HG02884 (cell line): ENCODE measurements at regions not wholly inside any gene's neighbourhood (a gene's known extent, or its start where the extent isn't known, plus 50 kb on each side); places are given as distances from the start of the nearest gene placed in this dataset.

Experiments used
- ATAC-seq: cut with Tn5 transposase; IDR thresholded peaks from one replicate; pipeline ENCODE4 v1.9.1; 2021; ENCODE audit warnings: mild to moderate bottlenecking, moderate library complexity; ENCODE audit not compliant: unreplicated experiment

GRCh38 chr5:38207343-38207742, 51.0 kb upstream of the EGFLAM start:
- ATAC-seq: no peak

- ATAC-seq: no peak
These were observed 55.6 kb upstream of the EGFLAM start for GRCh38 chr5:38202741-38203140.

- no peak for ATAC-seq
These were observed 57.3 kb upstream of the EGFLAM start for GRCh38 chr5:38200872-38201557.

GRCh38 chr5:38197118-38197517, 61.2 kb upstream of the EGFLAM start:
- no peak for ATAC-seq

- no peak for ATAC-seq
These were observed 65.3 kb upstream of the EGFLAM start for GRCh38 chr5:38193015-38193581.

- ATAC-seq: no peak
These were observed 66.7 kb upstream of the EGFLAM start for GRCh38 chr5:38191693-38192092.

- ATAC-seq: no peak
These were observed 68.2 kb upstream of the EGFLAM start for GRCh38 chr5:38190111-38190510.

GRCh38 chr5:38189081-38189504, 69.3 kb upstream of the EGFLAM start:
- ATAC-seq: no peak

- no peak for ATAC-seq
These were observed 69.8 kb upstream of the EGFLAM start for GRCh38 chr5:38188591-38188990.

GRCh38 chr5:38187532-38187931, 70.8 kb upstream of the EGFLAM start:
- ATAC-seq: no peak

- ATAC-seq: no peak
These were observed 73.7 kb upstream of the EGFLAM start for GRCh38 chr5:38184627-38185026.

- no peak for ATAC-seq
These were observed 75.4 kb upstream of the EGFLAM start for GRCh38 chr5:38182991-38183390.

- no peak for ATAC-seq
These were observed 90.3 kb upstream of the EGFLAM start for GRCh38 chr5:38168029-38168428.

GRCh38 chr5:38167562-38167996, 90.8 kb upstream of the EGFLAM start:
- no peak for ATAC-seq

GRCh38 chr5:38166832-38167231, 91.5 kb upstream of the EGFLAM start:
- no peak for ATAC-seq

GRCh38 chr5:38165435-38165834, 92.9 kb upstream of the EGFLAM start:
- ATAC-seq: no peak

- no peak for ATAC-seq
These were observed 93.5 kb upstream of the EGFLAM start for GRCh38 chr5:38164776-38165399.

- ATAC-seq: no peak
These were observed 94.6 kb upstream of the EGFLAM start for GRCh38 chr5:38163636-38164237.

- no peak for ATAC-seq
These were observed 95.7 kb upstream of the EGFLAM start for GRCh38 chr5:38162625-38163024.

GRCh38 chr5:38157024-38157423, 101.3 kb upstream of the EGFLAM start:
- no peak for ATAC-seq

GRCh38 chr5:38154615-38155204, 103.6 kb upstream of the EGFLAM start:
- no peak for ATAC-seq

GRCh38 chr5:38151878-38152277, 106.5 kb upstream of the EGFLAM start:
- ATAC-seq: no peak
